DMS53 (cell line): ENCODE measurements at regions not wholly inside any gene's neighbourhood (a gene's known extent, or its start where the extent isn't known, plus 50 kb on each side); places are given as distances from the start of the nearest gene placed in this dataset.

ENCODE experiments used
- DNase-seq: peaks from one replicate; lab custom pipeline; 2025; lab: John Stamatoyannopoulos, UW

DNA sequence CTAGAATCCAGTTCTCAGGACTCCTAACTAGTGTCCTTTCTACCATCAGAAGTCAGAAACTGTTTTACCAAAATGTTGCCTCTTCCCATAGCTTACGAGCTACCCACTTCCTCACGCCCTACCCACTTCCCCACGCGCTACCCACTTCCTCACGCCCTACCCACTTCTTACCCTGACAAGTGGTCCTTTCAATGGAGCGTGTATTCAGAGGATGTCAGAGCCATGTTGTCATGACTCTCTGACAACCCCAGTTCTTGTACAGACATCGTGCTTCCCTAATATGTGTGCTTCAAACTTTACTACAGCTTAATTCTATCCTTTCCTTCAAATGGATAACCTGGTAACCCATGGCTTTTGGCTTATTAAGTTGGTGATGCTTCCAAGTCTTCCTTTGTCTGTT, 84.8 kb upstream of the PHF14 start:
- peak; percentile 33 for DNase-seq

DNA sequence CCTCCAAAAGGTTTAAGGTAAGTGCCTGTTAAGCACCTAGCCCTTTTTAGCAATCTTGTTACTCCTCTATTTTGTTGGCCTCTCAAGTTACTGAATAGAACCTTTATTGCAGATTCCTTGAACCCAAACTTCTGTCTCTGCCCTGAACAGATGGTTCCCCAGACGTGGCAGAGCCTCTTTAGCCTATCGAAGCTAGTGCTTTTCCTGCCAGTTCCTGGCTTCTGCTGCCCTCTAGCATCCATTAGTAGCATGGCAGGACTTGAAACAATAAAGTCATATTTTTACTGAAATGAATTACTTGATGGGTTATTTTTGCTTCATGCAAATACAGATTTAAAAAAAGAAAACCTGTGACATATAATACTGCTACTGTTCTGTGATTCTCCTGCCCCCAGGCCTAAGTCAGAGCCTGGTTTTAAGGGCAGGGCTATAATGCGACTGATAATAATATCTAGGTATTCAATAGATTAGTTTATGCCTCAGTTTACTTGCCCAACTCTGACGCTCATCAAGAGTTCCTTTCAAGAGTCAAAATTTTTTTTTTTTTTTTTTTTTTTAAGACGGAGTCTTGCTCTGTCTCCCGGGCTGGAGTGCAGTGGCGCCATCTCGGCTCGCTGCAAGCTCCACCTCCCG, 84.3 kb upstream of the PHF14 start:
- DNase-seq, result peak; percentile 86

DNA sequence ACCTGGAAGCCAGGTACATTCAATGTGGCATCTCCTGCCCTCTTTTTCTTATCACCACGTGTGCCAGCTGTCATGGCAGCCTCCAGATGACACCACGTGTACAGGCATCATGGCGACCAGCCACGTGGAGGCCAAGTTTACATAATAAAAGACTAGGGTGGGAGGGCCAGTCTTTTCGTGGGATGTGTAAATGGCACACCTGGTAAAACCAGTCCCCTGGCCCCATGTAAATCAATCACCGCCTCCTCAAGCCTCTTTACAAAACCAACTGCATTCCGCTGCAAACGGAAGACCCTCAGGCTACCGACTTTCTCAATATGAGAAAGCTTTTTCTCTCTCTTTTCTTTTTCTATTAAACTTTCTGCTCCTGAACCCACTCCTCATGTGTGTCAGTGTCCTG, 65.1 kb upstream of the PHF14 start:
- DNase-seq, result no peak

DNA sequence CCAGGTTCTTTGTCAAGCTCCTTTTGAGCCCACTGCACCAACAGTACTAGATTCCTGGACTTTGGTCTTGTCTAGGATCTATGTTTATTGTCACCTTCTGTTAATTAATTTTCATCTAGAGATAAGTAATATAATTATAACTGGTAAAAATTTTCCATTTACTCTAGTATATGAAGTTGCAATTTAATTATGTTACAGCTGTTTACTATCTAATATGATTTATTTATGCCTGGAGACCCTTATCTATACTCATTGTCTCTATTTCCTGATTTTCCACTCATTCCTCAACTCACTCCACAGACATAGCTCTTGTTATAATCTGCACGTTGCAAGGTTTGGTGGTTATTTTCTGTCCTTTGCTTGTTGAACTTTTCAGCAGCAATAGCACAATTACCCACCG, 63.2 kb upstream of the PHF14 start:
- no peak for DNase-seq

DNA sequence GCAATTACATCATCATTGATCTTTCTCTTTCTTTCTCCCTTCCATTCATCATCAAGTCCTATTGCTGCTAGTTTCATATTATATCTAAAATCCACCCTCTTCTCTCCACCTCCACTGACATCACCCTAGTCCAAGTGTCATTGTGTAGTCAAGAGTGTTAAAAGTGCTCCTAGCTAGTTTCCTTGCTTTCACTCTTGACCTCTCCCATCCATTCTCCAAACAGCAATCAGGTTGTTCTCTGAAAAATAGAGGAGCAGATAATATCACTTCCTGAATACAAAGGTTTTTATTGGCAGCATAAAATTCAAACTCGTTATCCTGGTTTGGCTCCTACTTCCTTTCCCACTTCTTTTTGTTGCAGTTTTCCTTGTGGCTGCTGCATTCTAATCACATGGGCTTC, 61.6 kb upstream of the PHF14 start:
- no peak for DNase-seq

DNA sequence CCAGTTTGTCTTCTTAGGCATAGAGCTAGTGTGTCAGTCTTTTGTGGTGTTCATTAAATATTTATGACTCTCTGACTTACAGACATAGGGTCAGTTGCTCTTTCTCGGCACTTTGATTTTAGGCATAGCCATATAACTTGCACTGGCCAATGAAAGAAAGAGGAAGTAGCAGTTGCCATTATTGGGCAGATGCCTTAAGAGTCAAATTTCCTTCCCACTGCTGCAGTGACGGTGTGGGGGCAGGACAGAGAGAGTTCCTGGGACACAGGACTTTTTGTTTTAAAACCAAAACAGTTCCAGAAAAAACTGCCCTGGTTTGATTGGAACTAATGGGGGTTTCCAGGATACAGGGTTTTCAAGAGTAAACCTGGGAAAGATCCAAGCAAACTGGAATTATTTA, 60.2 kb upstream of the PHF14 start:
- DNase-seq, result no peak

DNA sequence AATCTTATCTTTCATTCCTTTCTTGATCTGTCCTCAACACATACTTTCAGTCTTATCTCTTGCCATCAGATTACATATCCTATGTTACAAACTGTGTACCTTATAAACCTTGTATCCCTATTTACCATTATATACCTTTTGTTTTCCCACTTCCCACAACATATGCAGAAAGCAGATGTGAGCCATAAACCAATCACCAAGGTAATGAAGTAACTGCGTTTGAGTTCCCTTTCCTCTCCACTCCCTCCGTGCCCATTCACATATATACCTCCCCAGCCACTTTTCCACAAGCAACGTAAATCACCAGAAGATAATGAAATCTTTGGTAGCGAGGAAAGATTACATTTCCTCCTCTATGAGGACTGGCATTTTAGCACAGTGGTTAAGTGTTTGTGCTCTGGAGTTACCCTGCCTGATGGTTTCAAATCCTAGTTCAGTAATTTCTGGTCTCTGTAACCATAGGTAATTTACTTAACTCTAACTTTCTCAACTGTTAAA, 55.5 kb upstream of the PHF14 start:
- no peak for DNase-seq

DNA sequence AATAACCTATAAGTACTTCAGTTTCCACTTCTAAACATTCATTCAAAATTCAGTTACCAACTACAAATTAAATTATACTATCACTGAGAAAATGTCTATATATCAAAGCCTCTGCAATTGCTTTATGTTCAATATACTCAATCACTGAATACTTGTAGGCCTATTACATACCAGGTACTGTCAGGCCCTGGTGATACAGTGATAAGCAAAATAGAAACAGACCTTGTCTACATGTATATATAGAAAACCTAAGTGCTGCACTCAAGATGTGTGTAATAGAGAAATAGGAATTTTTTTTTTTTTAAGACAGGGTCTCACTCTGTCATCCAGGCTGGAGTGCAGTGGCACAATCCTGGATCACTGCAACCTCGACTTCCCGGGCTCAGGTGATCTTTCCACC, 53.7 kb upstream of the PHF14 start:
- no peak for DNase-seq
